HL-60 (cell line): ENCODE measurements at regions not wholly inside any gene's neighbourhood (a gene's known extent, or its start where the extent isn't known, plus 50 kb on each side); places are given as distances from the start of the nearest gene placed in this dataset.

Source experiments
- POLR2AphosphoS5 ChIP-seq: IDR thresholded peaks from 2 replicates; pipeline ENCODE4 v1.6.1; 2012; ENCODE audit warnings: low read depth
- TF ChIP-seq, protein P1 (sequence below): IDR thresholded peaks from 2 replicates; pipeline ENCODE4 v1.6.1; 2012; ENCODE audit warnings: low read depth; ENCODE audit not compliant: insufficient replicate concordance
- TF ChIP-seq, protein P2 (sequence below): IDR thresholded peaks from one replicate; pipeline ENCODE4 v1.5.1; 2011; ENCODE audit warnings: low read length, control low read depth, inconsistent platforms; ENCODE audit not compliant: insufficient read depth

DNA sequence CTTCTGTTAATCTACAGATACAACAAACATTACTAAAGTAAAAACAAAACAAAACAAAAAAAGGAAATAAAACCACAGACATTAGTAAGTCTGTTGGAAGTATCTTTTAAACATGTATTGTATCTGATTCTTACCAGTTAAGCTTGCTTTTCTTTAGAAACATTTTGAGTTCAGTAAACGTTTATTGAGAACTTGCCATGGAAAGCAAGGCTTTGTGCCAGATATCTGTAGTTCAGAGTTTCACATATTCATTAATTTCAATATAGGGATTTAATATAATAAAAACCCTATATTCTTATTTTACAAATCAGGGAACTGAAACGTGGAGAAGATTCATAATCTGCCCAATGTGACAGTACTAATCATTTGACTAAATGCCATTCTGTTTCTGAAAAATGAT, 1101.0 kb upstream of the GYPC start:
- TF ChIP-seq, protein P1, sequence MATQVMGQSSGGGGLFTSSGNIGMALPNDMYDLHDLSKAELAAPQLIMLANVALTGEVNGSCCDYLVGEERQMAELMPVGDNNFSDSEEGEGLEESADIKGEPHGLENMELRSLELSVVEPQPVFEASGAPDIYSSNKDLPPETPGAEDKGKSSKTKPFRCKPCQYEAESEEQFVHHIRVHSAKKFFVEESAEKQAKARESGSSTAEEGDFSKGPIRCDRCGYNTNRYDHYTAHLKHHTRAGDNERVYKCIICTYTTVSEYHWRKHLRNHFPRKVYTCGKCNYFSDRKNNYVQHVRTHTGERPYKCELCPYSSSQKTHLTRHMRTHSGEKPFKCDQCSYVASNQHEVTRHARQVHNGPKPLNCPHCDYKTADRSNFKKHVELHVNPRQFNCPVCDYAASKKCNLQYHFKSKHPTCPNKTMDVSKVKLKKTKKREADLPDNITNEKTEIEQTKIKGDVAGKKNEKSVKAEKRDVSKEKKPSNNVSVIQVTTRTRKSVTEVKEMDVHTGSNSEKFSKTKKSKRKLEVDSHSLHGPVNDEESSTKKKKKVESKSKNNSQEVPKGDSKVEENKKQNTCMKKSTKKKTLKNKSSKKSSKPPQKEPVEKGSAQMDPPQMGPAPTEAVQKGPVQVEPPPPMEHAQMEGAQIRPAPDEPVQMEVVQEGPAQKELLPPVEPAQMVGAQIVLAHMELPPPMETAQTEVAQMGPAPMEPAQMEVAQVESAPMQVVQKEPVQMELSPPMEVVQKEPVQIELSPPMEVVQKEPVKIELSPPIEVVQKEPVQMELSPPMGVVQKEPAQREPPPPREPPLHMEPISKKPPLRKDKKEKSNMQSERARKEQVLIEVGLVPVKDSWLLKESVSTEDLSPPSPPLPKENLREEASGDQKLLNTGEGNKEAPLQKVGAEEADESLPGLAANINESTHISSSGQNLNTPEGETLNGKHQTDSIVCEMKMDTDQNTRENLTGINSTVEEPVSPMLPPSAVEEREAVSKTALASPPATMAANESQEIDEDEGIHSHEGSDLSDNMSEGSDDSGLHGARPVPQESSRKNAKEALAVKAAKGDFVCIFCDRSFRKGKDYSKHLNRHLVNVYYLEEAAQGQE: no peak
- TF ChIP-seq, protein P2, sequence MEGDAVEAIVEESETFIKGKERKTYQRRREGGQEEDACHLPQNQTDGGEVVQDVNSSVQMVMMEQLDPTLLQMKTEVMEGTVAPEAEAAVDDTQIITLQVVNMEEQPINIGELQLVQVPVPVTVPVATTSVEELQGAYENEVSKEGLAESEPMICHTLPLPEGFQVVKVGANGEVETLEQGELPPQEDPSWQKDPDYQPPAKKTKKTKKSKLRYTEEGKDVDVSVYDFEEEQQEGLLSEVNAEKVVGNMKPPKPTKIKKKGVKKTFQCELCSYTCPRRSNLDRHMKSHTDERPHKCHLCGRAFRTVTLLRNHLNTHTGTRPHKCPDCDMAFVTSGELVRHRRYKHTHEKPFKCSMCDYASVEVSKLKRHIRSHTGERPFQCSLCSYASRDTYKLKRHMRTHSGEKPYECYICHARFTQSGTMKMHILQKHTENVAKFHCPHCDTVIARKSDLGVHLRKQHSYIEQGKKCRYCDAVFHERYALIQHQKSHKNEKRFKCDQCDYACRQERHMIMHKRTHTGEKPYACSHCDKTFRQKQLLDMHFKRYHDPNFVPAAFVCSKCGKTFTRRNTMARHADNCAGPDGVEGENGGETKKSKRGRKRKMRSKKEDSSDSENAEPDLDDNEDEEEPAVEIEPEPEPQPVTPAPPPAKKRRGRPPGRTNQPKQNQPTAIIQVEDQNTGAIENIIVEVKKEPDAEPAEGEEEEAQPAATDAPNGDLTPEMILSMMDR: no peak
- TF ChIP-seq POLR2AphosphoS5: no peak
